Stomach (tissue), 8 donors: ENCODE measurements at regions not wholly inside any gene's neighbourhood (a gene's known extent, or its start where the extent isn't known, plus 50 kb on each side); places are given as distances from the start of the nearest gene placed in this dataset.
A peak's percentile ranks its signal among the peaks of the same experiment; 100 is the strongest.

ENCODE experiments used
- DNase-seq, 2 donors: peaks; one replicate each; pipeline versions ENCODE4 v3.0.0 to v3.0.0-alpha.2; 2013 to 2019
- H3K27ac ChIP-seq, 5 donors: fragments of 200-600 bp in 4 of 5; sonication (generic) in 4 of 5; one replicate each; pipeline ENCODE4 v1.5.1; 2013 to 2019; ENCODE audit warnings: mild to moderate bottlenecking in 1 of 5, moderate library complexity in 1 of 5
- H3K27me3 ChIP-seq, 3 donors: fragments of 200-600 bp; sonication (generic); one replicate each; pipeline ENCODE4 v1.5.1; 2017 to 2019; ENCODE audit warnings: mixed run types in 1 of 3
- H3K36me3 ChIP-seq, 4 donors: fragments of 200-600 bp; sonication (generic); 1 replicate in 3 of 4; 2 replicates in 1 of 4; pipeline ENCODE4 v1.5.1; 2016 to 2019
- H3K4me1 ChIP-seq, 4 donors: fragments of 200-600 bp; sonication (generic); one replicate each; pipeline ENCODE4 v1.5.1; 2016 to 2019
- H3K4me3 ChIP-seq, 4 donors: fragments of 200-600 bp; sonication (generic) in 3 of 4; one replicate each; pipeline ENCODE4 v1.5.1; 2016 to 2019; ENCODE audit warnings: mild to moderate bottlenecking in 1 of 4
- H3K9me3 ChIP-seq, 4 donors: fragments of 200-600 bp; sonication (generic); one replicate each; pipeline ENCODE4 v1.5.1; 2016 to 2019
- CTCF ChIP-seq, 7 experiments: fragments of 450-650 bp in 4 of 7; fragments of 200-600 bp in 3 of 7; sonication (generic) in 3 of 7; IDR thresholded peaks; one replicate each; pipeline ENCODE4 v1.5.1; 2016 to 2019; ENCODE audit warnings: antibody characterized with exemption in 7 of 7, control low read depth in 2 of 7, mild to moderate bottlenecking in 1 of 7
- EP300 ChIP-seq: sonication (generic); formaldehyde crosslinking; IDR thresholded peaks from one replicate; pipeline ENCODE4 v1.6.1; 2017; ENCODE audit warnings: antibody characterized with exemption
- POLR2A ChIP-seq, 4 donors: fragments of 450-650 bp; IDR thresholded peaks; one replicate each; pipeline ENCODE4 v1.6.1; 2016; ENCODE audit warnings: antibody characterized with exemption in 4 of 4, control low read depth in 2 of 4, mild to moderate bottlenecking in 1 of 4, moderate library complexity in 1 of 4
- POLR2AphosphoS5 ChIP-seq, 3 donors: sonication (generic); formaldehyde crosslinking; IDR thresholded peaks; one replicate each; pipeline ENCODE4 v1.6.1; 2016; ENCODE audit warnings: antibody characterized with exemption in 3 of 3
- WGBS, 5 donors: extraction: QIAGEN DNeasy Blood & Tissue Kit in 3 of 5; methylation state at CpG; one replicate each; pipeline versions ENCODE4 v1.1.5 to v1.1.7; 2013 to 2018; 5-methylcytosine and 5-hydroxymethylcytosine counted together
- intact Hi-C: fragments of 100-400 bp; cut with DNase I; formaldehyde crosslinking; loops from one replicate; pipeline ENCODE4 v1.15.1; 2023; ENCODE audit warnings: low total_unique reads
- donor health status: healthy with polysubstance abuse.
- donor health status: Bipolar disorder and iron deficiency.
- donor health status: healthy.

- TF ChIP-seq POLR2AphosphoS5 (IDR thresholded peaks at IDR 0.05) (no peak), CTCF (IDR thresholded peaks at IDR 0.05) (no peak), EP300 (no peak), POLR2A (IDR thresholded peaks at IDR 0.05) (no peak)
- intact Hi-C loops = no loop called here
- 83 to 100% (median 93%) methylated on average over 1 of the region's 1 CpG for WGBS, 5 donors
- H3K4me3 ChIP-seq = no peak overlapping the region
- DNase-seq = no peak
- peaks cover 0 to 12% (median 6%) of the 10 kb centered on the region in 4 donors for H3K36me3 ChIP-seq
- no peaks in the 10 kb centered on the region for H3K9me3 ChIP-seq
- no peak overlapping the region for H3K27ac ChIP-seq
- H3K4me1 ChIP-seq = peaks cover under 1 to 2% (median 1%) of the 10 kb centered on the region in 4 donors
- H3K27me3 ChIP-seq = no peaks in the 10 kb centered on the region
These were observed 80.6 kb downstream of the NAV1 start for GRCh38 chr1:201619513-201619912.

GRCh38 chr1:201622353-201622752, 83.4 kb downstream of the NAV1 start:
- peaks cover 0 to 19% (median 2%) of the 10 kb centered on the region in 4 donors for H3K4me1 ChIP-seq
- no peak overlapping the region for H3K4me3 ChIP-seq
- H3K9me3 ChIP-seq = no peaks in the 10 kb centered on the region
- H3K27ac ChIP-seq = no peak overlapping the region
- DNase-seq = no peak
- intact Hi-C loops = no loop called here
- no peaks in the 10 kb centered on the region for H3K27me3 ChIP-seq
- WGBS, 5 donors = 72 to 90% (median 87%) methylated on average over 4 of the region's 4 CpGs
- TF ChIP-seq POLR2A (IDR thresholded peaks at IDR 0.05) = no peak
- TF ChIP-seq CTCF (IDR thresholded peaks at IDR 0.05) = no peak
- no peak for TF ChIP-seq POLR2AphosphoS5 (IDR thresholded peaks at IDR 0.05)
- no peak for TF ChIP-seq EP300
- H3K36me3 ChIP-seq = peaks cover 0 to 12% (median 6%) of the 10 kb centered on the region in 4 donors

- Histone ChIP-seq H3K36me3 (peaks cover 0 to 12% (median 6%) of the 10 kb centered on the region in 4 donors), H3K9me3 (no peaks in the 10 kb centered on the region), H3K4me1 (peaks cover 0 to 19% (median 2%) of the 10 kb centered on the region in 4 donors), H3K27ac (no peak overlapping the region), H3K4me3 (no peak overlapping the region), H3K27me3 (no peaks in the 10 kb centered on the region)
- intact Hi-C loops = no loop called here
- 91 to 93% (median 92%) methylated on average over 15 of the region's 15 CpGs for WGBS, 5 donors
- no peak for DNase-seq
- TF ChIP-seq CTCF (IDR thresholded peaks at IDR 0.05) = no peak
- no peak for TF ChIP-seq EP300
- no peak for TF ChIP-seq POLR2AphosphoS5 (IDR thresholded peaks at IDR 0.05)
- TF ChIP-seq POLR2A (IDR thresholded peaks at IDR 0.05) = no peak
These were observed 83.9 kb downstream of the NAV1 start for GRCh38 chr1:201622824-201623223.

GRCh38 chr1:201624741-201625225, 85.9 kb downstream of the NAV1 start:
- TF ChIP-seq EP300 = no peak
- no peak for TF ChIP-seq POLR2AphosphoS5 (IDR thresholded peaks at IDR 0.05)
- TF ChIP-seq POLR2A (IDR thresholded peaks at IDR 0.05) = no peak
- no peak for TF ChIP-seq CTCF (IDR thresholded peaks at IDR 0.05)
- H3K27ac ChIP-seq = peak overlapping the region in 2 of 5 donors; percentile 24 to 25
- intact Hi-C loops = no loop called here
- H3K4me3 ChIP-seq = no peak overlapping the region
- no peak for DNase-seq
- H3K4me1 ChIP-seq = peaks cover 0 to 26% (median 4%) of the 10 kb centered on the region in 4 donors
- H3K36me3 ChIP-seq = peaks cover 0 to 12% (median 6%) of the 10 kb centered on the region in 4 donors
- no peaks in the 10 kb centered on the region for H3K27me3 ChIP-seq
- H3K9me3 ChIP-seq = no peaks in the 10 kb centered on the region
- 54 to 64% (median 57%) methylated on average over 4 of the region's 4 CpGs for WGBS, 5 donors
